BE2C (cell line): ENCODE measurements at regions not wholly inside any gene's neighbourhood (a gene's known extent, or its start where the extent isn't known, plus 50 kb on each side); places are given as distances from the start of the nearest gene placed in this dataset.

ENCODE experiments used
- DNase-seq: peaks from one replicate; pipeline ENCODE4 v3.0.0-alpha.2; 2020
- H3K27me3 ChIP-seq: fragments of 250-450 bp; sonication (Bioruptor Pico); 2 replicates; pipeline ENCODE4 v1.5.1; 2020; ENCODE audit warnings: mild to moderate bottlenecking
- H3K36me3 ChIP-seq: fragments of 250-450 bp; sonication (Bioruptor Pico); 2 replicates; pipeline ENCODE4 v1.5.1; 2020; ENCODE audit warnings: mild to moderate bottlenecking
- H3K4me1 ChIP-seq: fragments of 250-450 bp; sonication (Bioruptor Pico); 2 replicates; pipeline ENCODE4 v1.5.1; 2020
- H3K4me3 ChIP-seq: 2 replicates; pipeline ENCODE4 v1.5.1; 2011; ENCODE audit warnings: low read depth, low read length
- H3K9me3 ChIP-seq: fragments of 250-450 bp; sonication (Bioruptor Pico); 2 replicates; pipeline ENCODE4 v1.5.1; 2020
- TF ChIP-seq, protein P1 (sequence below): IDR thresholded peaks from 2 replicates; pipeline ENCODE4 v1.5.1; 2012; ENCODE audit warnings: mild to moderate bottlenecking, low read depth, low read length

DNA sequence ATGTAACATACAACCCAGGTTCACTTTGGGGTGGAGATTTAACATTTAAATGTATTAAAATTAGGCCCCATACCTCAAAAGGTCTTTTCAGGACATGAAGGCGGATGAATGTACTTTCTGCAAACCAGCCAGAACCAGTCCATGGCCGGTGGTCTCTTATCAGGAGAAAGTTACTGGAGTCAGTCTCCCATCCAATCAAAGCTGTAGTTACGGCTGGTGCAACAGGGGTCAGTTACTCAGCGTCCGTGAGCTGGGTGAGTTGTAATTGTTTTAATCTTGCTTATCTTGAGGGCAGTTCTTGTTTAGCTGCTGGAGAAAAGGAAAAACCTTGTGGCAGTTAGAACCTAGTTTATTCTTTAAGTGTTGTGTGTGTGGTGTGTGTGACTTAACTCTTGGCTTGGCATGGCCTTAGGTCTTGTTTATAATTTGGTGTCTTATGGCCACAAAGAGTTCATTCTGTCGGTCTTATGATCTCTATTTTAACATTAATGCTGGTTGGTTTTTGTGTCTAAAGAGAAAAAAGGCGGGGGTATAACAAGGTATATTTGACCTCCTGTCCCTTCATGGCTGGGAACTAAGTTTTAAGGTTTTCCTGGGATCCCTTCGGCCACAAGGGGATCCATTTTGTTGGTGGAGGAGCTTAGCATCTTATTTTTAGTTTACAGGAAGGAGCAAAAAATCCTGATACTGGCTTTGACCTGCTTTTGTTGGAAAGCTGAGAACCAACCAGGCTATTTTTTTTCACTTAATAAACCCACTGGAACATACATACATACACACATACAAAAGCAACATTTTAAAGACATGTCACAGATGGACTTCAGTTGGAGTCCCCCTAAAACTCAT lies 143.5 kb upstream of the NCK2 start:
- H3K4me3 ChIP-seq, result no peak overlapping the region
- no peaks in the 10 kb centered on the region for H3K36me3 ChIP-seq
- no peak for DNase-seq
- TF ChIP-seq, protein P1, sequence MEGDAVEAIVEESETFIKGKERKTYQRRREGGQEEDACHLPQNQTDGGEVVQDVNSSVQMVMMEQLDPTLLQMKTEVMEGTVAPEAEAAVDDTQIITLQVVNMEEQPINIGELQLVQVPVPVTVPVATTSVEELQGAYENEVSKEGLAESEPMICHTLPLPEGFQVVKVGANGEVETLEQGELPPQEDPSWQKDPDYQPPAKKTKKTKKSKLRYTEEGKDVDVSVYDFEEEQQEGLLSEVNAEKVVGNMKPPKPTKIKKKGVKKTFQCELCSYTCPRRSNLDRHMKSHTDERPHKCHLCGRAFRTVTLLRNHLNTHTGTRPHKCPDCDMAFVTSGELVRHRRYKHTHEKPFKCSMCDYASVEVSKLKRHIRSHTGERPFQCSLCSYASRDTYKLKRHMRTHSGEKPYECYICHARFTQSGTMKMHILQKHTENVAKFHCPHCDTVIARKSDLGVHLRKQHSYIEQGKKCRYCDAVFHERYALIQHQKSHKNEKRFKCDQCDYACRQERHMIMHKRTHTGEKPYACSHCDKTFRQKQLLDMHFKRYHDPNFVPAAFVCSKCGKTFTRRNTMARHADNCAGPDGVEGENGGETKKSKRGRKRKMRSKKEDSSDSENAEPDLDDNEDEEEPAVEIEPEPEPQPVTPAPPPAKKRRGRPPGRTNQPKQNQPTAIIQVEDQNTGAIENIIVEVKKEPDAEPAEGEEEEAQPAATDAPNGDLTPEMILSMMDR, result no peak
- H3K27me3 ChIP-seq, result no peaks in the 10 kb centered on the region
- no peaks in the 10 kb centered on the region for H3K9me3 ChIP-seq
- H3K4me1 ChIP-seq, result no peaks in the 10 kb centered on the region

DNA sequence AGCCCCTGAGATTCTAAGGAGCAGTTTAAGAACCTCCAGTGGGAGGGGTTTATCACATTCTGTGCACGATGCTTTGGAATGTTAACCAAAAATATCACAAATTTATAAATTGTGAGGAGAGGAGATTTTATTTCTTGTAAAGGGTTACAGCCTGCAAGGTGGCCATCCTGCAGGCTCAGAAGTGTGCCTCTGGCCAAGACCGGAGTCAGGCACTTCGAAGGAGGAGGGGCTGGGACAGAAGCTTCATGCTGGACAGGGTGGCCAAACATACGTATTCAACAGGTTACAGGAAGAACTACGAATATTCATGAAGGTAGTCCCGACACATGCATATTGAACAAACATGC lies 144.1 kb upstream of the NCK2 start:
- Histone ChIP-seq H3K27me3 (no peaks in the 10 kb centered on the region), H3K36me3 (no peaks in the 10 kb centered on the region), H3K9me3 (no peaks in the 10 kb centered on the region), H3K4me1 (no peaks in the 10 kb centered on the region), H3K4me3 (no peak overlapping the region)
- TF ChIP-seq, protein P1, result no peak
- DNase-seq, result no peak

DNA sequence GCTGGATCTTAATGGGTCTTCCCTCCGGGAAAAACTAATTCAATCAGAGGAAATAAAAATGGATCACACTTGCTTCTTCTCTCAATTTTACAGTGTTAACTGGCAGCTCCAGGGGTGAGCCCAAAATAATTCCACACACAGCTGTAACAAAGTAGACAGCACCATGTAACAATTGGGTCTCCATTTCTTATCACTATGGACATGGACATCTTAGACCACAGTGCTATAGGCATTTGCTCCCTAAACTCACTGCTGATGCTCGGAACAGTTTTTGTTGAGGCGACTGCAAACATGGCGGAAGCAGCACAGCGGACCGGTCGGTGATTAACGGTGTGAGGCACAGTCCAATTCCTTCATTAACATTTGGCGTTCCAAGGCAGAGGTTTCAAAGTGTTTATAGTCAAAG lies 144.7 kb upstream of the NCK2 start:
- TF ChIP-seq, protein P1, result no peak
- Histone ChIP-seq H3K27me3 (no peaks in the 10 kb centered on the region), H3K4me3 (no peak overlapping the region), H3K4me1 (no peaks in the 10 kb centered on the region), H3K9me3 (no peaks in the 10 kb centered on the region), H3K36me3 (no peaks in the 10 kb centered on the region)
- DNase-seq, result no peak

DNA sequence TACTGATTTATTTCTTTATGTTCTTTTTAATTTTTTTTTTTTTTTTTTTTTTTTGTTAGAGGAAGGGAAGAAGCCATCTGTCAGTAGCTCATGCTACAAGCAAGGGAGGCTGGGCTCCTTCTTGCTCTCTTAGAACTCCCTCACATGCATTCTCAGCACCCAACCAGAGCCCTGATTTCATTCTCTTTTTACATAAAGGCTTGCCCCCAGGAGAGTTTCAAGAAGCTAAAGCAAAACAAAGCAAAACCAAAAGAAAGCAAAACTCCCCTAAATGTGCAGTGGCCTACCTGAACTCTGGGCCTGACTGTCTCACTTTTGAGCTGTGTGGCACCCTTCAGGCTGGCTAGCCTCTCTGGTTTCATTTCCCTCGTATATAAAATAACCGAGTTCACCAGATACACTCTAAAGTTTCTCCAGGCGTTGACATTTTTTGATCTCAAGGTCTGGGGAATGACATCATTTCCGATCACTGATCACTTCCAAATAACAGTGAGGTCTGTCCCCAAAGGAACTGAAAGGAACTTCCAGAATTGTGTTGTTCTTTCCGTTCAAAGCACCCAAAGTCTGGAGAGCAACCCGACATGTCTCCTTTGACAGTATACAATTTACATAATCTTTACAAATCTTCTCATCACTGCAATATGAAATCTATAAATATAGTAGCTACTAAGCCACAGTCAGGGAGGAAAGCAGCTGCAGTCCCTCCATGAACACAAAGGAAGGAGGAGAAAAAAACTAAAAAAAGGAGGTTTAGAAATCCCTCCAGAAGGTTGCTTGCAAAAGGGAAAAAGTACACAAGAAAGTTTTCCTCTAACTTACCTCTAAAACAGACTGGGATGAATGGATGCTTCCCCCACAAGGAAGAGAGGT lies 145.6 kb upstream of the NCK2 start:
- no peaks in the 10 kb centered on the region for H3K36me3 ChIP-seq
- DNase-seq, result no peak
- TF ChIP-seq, protein P1, result no peak
- no peak overlapping the region for H3K4me3 ChIP-seq
- no peaks in the 10 kb centered on the region for H3K27me3 ChIP-seq
- H3K4me1 ChIP-seq, result no peaks in the 10 kb centered on the region
- no peaks in the 10 kb centered on the region for H3K9me3 ChIP-seq

DNA sequence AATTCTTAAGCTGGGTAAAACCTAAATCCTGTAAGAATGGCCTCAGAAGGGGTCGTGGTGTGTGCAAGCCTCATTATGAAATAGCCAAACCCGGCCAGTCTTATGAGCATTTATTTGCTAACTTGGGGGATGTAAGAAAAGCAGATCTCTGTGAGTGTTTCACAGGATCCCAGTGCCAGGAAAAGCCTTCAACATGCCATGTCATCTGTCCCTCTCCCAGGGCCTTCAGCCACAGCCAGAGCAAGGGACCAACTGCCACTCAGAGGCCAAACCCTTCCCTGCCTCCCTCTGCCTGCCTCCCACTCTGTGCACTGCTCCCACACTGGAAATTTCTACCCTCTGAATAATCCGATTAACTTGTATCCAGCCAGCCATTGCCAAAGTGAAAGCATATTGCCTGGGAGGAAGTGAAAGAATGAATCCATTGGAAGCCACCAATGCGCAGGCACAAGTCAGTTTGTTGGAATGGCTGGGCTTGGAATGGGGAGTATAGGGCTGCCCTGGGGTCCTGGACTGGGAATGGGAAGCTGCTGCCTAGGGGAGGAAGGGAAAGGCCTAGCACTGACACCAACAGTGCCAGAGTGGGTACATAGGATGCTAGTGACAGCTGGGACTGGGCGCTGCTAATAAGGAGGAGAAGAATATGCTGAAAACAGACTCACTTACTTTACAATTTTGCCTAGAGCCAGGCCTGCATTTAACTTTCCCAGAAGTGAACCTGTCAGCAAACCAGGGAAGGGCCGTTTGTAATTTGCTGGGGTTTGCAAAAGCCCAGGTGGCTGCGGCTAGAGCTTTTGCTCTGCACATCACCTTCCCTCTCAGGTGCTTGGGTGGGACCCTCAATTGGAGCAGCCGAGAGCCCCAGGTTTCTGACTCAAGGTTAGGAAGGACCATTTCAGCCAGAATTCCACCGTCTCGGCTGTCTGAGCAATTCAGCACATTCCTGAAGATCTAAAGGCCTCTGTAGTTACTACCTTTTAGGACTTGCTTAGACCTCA lies 146.6 kb upstream of the NCK2 start:
- Histone ChIP-seq H3K9me3 (no peaks in the 10 kb centered on the region), H3K36me3 (no peaks in the 10 kb centered on the region), H3K4me3 (no peak overlapping the region), H3K4me1 (no peaks in the 10 kb centered on the region), H3K27me3 (no peaks in the 10 kb centered on the region)
- no peak for DNase-seq
- TF ChIP-seq, protein P1, result no peak
